Spleen (tissue), 11 donors: ENCODE measurements at regions not wholly inside any gene's neighbourhood (a gene's known extent, or its start where the extent isn't known, plus 50 kb on each side); places are given as distances from the start of the nearest gene placed in this dataset.

Source experiments
- DNase-seq: peaks from one replicate; pipeline ENCODE4 v3.0.0-alpha.2; 2020
- H3K27ac ChIP-seq, 8 donors: fragments of 200-600 bp; sonication (generic) in 7 of 8; 1 replicate in 4 of 8; 2 replicates in 4 of 8; pipeline versions ENCODE4 v1.5.0 to v1.8.0; 2016 to 2021; ENCODE audit warnings: inconsistent platforms in 4 of 8, mild to moderate bottlenecking in 4 of 8, moderate library complexity in 1 of 8
- H3K27me3 ChIP-seq, 7 donors: fragments of 200-600 bp; sonication (generic) in 6 of 7; replicated peaks in 1 of 7; 1 replicate in 4 of 7; 2 replicates in 3 of 7; pipeline versions ENCODE4 v1.5.0 to v1.8.0; 2016 to 2021; ENCODE audit warnings: inconsistent platforms in 3 of 7, mild to moderate bottlenecking in 1 of 7
- H3K36me3 ChIP-seq, 6 donors: fragments of 200-600 bp; sonication (generic) in 5 of 6; 1 replicate in 4 of 6; 2 replicates in 2 of 6; pipeline versions ENCODE4 v1.5.0 to v1.8.0; 2016 to 2021; ENCODE audit warnings: inconsistent platforms in 2 of 6
- H3K4me1 ChIP-seq, 6 donors: fragments of 200-600 bp; sonication (generic) in 5 of 6; 1 replicate in 3 of 6; 2 replicates in 3 of 6; pipeline versions ENCODE4 v1.5.0 to v1.8.0; 2016 to 2021; ENCODE audit warnings: inconsistent platforms in 3 of 6
- H3K4me3 ChIP-seq, 8 donors: fragments of 200-600 bp; sonication (generic) in 7 of 8; 1 replicate in 4 of 8; 2 replicates in 4 of 8; pipeline versions ENCODE4 v1.5.0 to v1.8.0; 2016 to 2021; ENCODE audit warnings: inconsistent platforms in 4 of 8, mild to moderate bottlenecking in 4 of 8, moderate library complexity in 2 of 8
- H3K9me3 ChIP-seq, 8 donors: fragments of 200-600 bp; sonication (generic) in 7 of 8; 1 replicate in 4 of 8; 2 replicates in 4 of 8; pipeline versions ENCODE4 v1.5.0 to v1.8.0; 2016 to 2021; ENCODE audit warnings: inconsistent platforms in 4 of 8
- POLR2A ChIP-seq, 3 donors: fragments of 450-650 bp; IDR thresholded peaks; one replicate each; pipeline ENCODE4 v1.5.1; 2017; ENCODE audit warnings: antibody characterized with exemption in 3 of 3, mild to moderate bottlenecking in 1 of 3
- POLR2AphosphoS5 ChIP-seq, 3 donors: sonication (generic); formaldehyde crosslinking; IDR thresholded peaks; one replicate each; pipeline ENCODE4 v1.5.1; 2017; ENCODE audit warnings: antibody characterized with exemption in 3 of 3
- WGBS, 5 donors: extraction: QIAGEN DNeasy Blood & Tissue Kit in 3 of 5; methylation state at CpG; one replicate each; pipeline versions ENCODE4 v1.1.5 to v1.1.7; 2013 to 2018; 5-methylcytosine and 5-hydroxymethylcytosine counted together
- intact Hi-C: fragments of 100-400 bp; cut with DNase I; formaldehyde crosslinking; loops from one replicate; pipeline ENCODE4 v1.15.0; 2023; ENCODE audit warnings: low total_unique reads
- TF ChIP-seq, protein P1 (sequence below), 11 experiments: fragments of 200-600 bp in 7 of 11; fragments of 450-650 bp in 4 of 11; sonication (generic) in 4 of 11; IDR thresholded peaks in 8 of 11; conservative IDR thresholded peaks in 3 of 11; 1 replicate in 7 of 11; 2 replicates in 4 of 11; pipeline versions ENCODE4 v1.4.0 to v1.8.0; 2016 to 2021; ENCODE audit warnings: antibody characterized with exemption in 11 of 11, inconsistent platforms in 4 of 11, mild to moderate bottlenecking in 1 of 11
- donor health status: healthy with polysubstance abuse.
- donor health status: DM: no; HTN: no; CAD: no; lungs with moderate emphysema.
- donor health status: DM: no; HTN: no; CAD: no.
- donor health status: Bipolar disorder and iron deficiency.
- donor health status: healthy.
- donor health status: DM: no; HTN: no; CAD: no.
- donor health status: DM: yes; HTN: yes; CAD: no.

DNA sequence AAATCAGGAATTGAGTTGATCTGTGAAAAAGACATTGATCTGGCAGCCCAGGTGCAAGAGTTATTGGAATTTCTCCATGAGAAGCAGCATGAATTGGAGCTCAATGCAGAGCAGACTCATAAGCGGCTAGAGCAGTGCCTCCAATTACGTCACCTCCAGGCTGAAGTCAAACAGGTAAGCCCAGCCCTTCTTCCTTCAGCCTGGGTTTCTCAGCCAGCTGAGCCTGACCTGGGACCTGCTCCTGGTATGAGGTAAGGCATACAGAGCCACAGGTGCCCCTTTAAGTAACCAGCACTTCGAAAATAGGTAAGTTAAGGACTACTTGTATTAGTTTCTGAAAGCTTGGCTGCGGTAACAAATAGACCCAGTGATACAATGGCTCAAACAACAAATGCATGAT is 307.4 kb upstream of the UMPS start:
- Histone ChIP-seq H3K36me3 (peaks cover 0 to 81% (median 5%) of the 10 kb centered on the region in 6 donors), H3K4me3 (no peak overlapping the region), H3K9me3 (no peaks in the 10 kb centered on the region), H3K27ac (no peak overlapping the region), H3K4me1 (no peaks in the 10 kb centered on the region), H3K27me3 (no peaks in the 10 kb centered on the region)
- TF ChIP-seq POLR2AphosphoS5 (IDR thresholded peaks at IDR 0.05) (no peak), POLR2A (IDR thresholded peaks at IDR 0.05) (no peak)
- TF ChIP-seq, protein P1, sequence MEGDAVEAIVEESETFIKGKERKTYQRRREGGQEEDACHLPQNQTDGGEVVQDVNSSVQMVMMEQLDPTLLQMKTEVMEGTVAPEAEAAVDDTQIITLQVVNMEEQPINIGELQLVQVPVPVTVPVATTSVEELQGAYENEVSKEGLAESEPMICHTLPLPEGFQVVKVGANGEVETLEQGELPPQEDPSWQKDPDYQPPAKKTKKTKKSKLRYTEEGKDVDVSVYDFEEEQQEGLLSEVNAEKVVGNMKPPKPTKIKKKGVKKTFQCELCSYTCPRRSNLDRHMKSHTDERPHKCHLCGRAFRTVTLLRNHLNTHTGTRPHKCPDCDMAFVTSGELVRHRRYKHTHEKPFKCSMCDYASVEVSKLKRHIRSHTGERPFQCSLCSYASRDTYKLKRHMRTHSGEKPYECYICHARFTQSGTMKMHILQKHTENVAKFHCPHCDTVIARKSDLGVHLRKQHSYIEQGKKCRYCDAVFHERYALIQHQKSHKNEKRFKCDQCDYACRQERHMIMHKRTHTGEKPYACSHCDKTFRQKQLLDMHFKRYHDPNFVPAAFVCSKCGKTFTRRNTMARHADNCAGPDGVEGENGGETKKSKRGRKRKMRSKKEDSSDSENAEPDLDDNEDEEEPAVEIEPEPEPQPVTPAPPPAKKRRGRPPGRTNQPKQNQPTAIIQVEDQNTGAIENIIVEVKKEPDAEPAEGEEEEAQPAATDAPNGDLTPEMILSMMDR (IDR thresholded peaks at IDR 0.05 in 8 of 11, conservative IDR thresholded peaks at IDR 0.05 in 3 of 11) = no peak
- WGBS, 5 donors = 88 to 92% (median 89%) methylated on average over 4 of the region's 4 CpGs
- DNase-seq = no peak
- intact Hi-C loops = no loop called here

DNA sequence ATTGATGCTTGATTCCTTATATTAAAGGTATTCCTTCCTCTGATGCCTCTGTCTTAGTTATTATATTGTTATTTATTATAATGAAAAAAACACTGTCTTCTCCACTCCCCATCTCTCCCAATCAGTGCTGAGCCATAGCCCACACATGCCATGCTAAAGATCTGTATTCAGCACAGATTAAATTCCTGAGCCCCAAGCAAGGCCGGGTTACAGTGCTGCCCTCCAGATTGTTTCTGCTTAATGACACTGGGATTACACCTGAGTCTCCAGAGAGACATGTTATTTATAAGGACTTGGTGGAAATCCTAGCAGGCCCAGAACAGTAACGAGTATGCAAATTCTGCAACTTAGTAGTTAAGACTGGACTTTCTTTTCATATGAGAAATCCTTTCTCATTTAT is 305.9 kb upstream of the UMPS start:
- H3K36me3 ChIP-seq = peaks cover 0 to 65% (median 5%) of the 10 kb centered on the region in 6 donors
- H3K9me3 ChIP-seq = no peaks in the 10 kb centered on the region
- no peaks in the 10 kb centered on the region for H3K4me1 ChIP-seq
- no peak overlapping the region for H3K27ac ChIP-seq
- no peak for DNase-seq
- intact Hi-C loops = no loop called here
- TF ChIP-seq, protein P1 (IDR thresholded peaks at IDR 0.05 in 8 of 11, conservative IDR thresholded peaks at IDR 0.05 in 3 of 11) = no peak
- TF ChIP-seq POLR2A (IDR thresholded peaks at IDR 0.05) (no peak), POLR2AphosphoS5 (IDR thresholded peaks at IDR 0.05) (no peak)
- no peak overlapping the region for H3K4me3 ChIP-seq
- H3K27me3 ChIP-seq = no peaks in the 10 kb centered on the region
- WGBS, 5 donors = 84 to 95% (median 86%) methylated on average over 2 of the region's 2 CpGs

DNA sequence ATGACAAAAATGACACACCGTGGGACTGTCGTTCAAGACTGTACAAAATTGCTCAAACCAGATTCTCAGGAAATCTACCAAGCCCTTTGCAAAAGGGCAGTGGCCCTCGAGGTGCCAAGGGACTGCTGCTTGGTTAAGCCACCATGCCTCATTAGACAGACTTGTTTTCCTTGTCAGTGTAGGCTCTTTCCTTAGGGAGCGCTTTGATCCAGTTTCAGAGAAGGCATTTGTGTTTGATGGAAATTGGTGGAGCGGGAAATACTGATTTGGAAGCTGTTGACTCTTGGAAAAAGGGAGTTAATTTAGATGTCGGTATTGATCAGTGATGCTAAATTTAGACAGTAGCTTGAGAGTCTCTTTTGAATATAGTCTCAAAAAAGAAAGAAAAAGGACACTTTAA is 304.3 kb upstream of the UMPS start:
- H3K36me3 ChIP-seq = peaks cover 0 to 61% (median 7%) of the 10 kb centered on the region in 6 donors

DNA sequence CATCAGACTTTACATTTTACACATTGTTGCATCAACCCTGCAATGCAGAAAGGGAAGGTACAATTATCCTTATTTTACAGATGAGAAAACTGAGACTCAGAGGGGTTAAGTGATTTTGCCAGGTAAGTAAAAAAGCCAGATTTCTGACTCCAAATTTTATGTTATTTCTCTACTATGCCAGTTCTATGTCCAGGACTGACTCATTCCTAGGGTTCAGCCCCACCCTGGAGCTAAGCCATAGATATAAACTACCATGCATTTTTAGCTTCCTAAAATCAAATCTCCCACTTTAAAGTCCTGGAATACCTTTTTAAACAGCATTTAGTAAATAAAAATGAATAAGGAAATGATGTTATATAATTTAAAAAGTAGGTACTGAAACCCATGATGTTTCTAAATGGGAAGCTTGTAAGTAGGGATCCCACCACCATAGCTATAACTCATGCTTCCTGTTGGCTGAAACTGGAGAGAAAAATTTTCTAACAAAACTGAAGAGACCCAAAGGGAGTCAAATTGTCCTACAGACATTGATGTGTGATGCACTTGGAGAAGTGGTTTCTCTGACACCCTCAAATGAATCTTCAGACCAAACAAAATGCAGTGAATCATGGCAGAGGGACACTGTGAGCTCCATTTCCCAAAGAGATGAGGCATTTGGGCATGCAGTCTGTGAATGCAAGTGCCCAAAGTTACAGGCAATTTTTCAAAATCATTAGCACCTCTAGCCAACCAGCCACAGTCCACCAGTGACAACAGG is 301.7 kb upstream of the UMPS start:
- TF ChIP-seq POLR2AphosphoS5 (IDR thresholded peaks at IDR 0.05) = no peak
- TF ChIP-seq POLR2A (IDR thresholded peaks at IDR 0.05) = no peak
- TF ChIP-seq, protein P1 (IDR thresholded peaks at IDR 0.05 in 8 of 11, conservative IDR thresholded peaks at IDR 0.05 in 3 of 11) = no peak
- Histone ChIP-seq H3K36me3 (peaks cover 0 to 62% (median 4%) of the 10 kb centered on the region in 6 donors), H3K9me3 (no peaks in the 10 kb centered on the region), H3K27ac (no peak overlapping the region), H3K4me1 (no peaks in the 10 kb centered on the region), H3K4me3 (no peak overlapping the region), H3K27me3 (no peaks in the 10 kb centered on the region)
- DNase-seq = no peak
- intact Hi-C loops = no loop called here

More for the DNA sequence above, 304.3 kb upstream of the UMPS start:
- Histone ChIP-seq H3K9me3 (no peaks in the 10 kb centered on the region), H3K4me3 (no peak overlapping the region), H3K4me1 (no peaks in the 10 kb centered on the region), H3K27me3 (no peaks in the 10 kb centered on the region), H3K27ac (no peak overlapping the region)
- WGBS, 5 donors = 82 to 92% (median 85%) methylated on average over 6 of the region's 6 CpGs
- TF ChIP-seq, protein P1 (IDR thresholded peaks at IDR 0.05 in 8 of 11, conservative IDR thresholded peaks at IDR 0.05 in 3 of 11) = no peak
- no peak for TF ChIP-seq POLR2AphosphoS5 (IDR thresholded peaks at IDR 0.05)
- no peak for TF ChIP-seq POLR2A (IDR thresholded peaks at IDR 0.05)
- DNase-seq = no peak
- intact Hi-C loops = no loop called here
